Glomerular endothelial cell (primary cell): ENCODE measurements at regions not wholly inside any gene's neighbourhood (a gene's known extent, or its start where the extent isn't known, plus 50 kb on each side); places are given as distances from the start of the nearest gene placed in this dataset.
"Not testable (repeated sequence)": the region's sequence is repeated elsewhere in the genome, so short reads cannot be mapped to it uniquely, and the experiment has no call there.

Experiments used
- DNase-seq: peaks from one replicate; pipeline ENCODE4 v3.0.0-alpha.2; 2011; ENCODE audit warnings: low read depth, low spot score; ENCODE audit errors: extremely low read depth

- no peak for DNase-seq
These were observed 236.3 kb downstream of the PCDH10 start for GRCh38 chr4:133385161-133385954.

- DNase-seq: no peak
These were observed 230.8 kb downstream of the PCDH10 start for GRCh38 chr4:133379681-133380438.

- DNase-seq: no peak
These were observed 228.2 kb downstream of the PCDH10 start for GRCh38 chr4:133377286-133377685.

DNA sequence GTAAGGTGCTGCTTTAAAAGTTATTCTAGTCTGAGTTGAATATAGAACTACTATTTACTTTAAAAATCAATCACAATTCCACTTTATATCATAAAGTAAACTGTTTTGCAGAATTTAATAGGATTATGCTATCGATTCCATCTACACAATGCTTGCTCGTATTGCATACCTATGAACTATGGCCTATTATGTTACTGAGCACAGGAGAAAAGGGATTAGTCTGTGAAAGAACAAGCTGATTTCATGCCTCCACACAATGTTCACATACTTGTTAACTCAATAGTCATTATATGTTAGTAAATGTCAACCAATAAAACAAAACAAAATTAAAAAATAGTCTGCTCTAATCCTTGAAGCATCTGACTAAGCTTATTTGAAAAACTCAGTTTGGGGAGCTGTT, 223.6 kb downstream of the PCDH10 start:
- DNase-seq: no peak

DNA sequence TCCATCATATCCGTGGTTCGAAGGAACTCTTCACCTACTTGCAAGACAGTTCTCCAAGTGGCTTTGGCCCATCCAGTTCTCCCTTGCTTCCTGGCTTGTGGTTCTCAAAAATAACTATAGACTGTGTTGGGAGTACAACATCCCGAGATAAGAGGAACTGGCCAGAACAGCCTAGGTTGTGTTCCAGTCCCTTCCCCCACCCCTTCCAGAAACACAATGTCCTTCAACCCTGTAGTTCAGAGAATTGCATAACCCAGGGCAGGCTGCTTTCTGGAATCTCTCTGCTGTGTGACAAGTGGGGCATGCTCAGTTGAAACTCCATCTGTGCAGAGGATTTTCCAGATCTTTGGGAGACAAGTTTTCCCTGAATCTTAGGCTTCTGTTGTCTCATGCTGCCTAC, 206.5 kb downstream of the PCDH10 start:
- DNase-seq: no peak

- no peak for DNase-seq
These were observed 198.3 kb downstream of the PCDH10 start for GRCh38 chr4:133347409-133347808.

DNA sequence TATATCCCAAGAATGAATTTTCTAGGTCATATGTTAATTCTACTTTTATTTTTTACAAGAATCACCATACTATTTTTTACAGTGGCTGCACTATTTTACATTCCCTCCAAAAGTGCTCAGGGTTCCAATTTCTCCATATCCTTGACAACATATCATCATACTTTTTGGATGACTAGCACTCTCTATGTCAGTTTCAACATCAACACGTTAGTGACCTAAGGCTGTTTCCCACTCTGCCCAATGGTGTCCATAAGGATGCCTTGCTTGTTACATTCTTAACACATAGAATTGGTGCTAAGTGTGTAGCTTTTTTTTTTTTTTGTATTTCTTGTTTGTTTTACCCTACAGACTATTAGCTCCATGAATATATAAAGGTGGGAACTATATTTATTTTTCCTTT, 175.4 kb downstream of the PCDH10 start:
- no peak for DNase-seq

DNA sequence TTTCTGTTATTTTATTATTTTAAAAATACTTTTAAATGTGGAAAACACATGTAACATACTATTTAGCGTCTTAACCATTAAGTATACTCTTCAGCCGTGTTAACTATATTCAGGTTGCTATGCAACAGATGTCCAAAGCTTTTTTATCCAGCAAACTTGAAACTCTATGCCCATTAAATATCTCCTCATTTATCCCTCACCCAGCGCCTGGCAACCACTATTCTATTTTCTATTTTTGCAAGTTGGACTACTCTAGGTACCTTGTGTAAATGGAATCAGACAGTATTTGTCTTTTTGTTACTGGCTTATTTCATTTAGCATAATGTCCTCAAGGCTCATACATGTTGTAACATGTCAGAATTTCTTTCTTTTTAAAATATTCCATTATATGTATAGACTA, 174.6 kb downstream of the PCDH10 start:
- DNase-seq: no peak

DNA sequence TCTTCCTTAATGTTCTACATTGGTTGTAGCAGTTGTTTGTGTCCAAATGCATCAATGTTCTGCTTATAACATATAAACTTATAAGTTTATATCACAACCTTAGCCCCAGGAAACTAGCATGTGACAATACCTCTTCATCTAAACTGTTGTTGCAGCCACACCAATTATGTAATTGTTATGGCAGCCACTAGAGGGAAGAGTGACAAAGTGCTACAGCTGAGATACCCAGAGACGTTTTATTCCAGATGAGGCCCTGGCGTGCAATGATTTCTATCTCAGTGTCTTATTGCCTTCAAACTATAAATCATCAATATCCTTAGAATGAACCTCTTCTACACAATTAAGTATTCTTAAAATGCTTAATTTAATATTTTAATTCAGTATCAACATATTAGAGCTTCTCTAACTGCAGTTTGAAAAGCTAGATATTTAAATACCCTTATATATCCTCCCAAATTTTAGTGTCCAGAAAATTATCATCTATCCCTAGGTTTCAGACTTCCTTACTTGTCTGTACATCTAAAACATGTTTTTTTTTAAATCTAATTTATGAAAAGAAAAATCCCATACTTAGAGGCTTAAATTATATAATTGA, 171.6 kb downstream of the PCDH10 start:
- peak; percentile 5 for DNase-seq

DNA sequence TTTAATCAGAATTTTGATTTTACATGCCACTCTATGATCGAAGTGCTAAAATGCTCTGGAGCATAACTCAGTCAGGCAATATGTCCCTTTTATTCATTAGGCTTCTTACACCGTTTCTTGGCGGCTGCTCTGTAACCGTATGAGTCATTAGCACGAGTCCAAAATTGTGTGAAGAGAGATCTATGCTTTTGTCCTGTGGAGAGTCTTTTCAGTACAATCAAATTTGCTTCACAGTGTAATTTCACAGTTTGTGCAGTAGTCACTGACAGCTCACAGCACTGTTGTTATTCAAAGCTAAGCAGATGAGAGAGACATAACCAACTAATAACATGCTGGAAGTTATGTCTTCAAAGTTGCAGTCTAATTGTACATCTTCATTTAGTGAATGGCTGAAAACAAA, 167.8 kb downstream of the PCDH10 start:
- no peak for DNase-seq

DNA sequence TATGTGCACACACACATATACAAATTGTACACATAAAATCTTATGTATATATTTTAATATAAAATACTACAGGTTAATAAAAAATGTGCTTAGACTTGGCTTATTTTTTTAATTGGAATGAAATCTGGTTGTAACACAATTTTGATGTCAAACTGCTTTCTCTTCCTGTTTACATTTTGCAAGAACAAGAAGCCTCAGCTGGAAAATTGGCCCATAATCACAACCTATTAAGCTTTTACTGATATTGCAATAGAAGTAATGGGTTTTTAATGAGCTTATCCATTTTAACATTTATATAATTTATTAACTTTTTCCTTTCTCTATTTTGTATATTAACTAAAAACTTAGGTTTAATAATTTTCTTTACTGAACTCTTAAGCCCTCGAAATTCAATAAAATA, 165.9 kb downstream of the PCDH10 start:
- DNase-seq: no peak

DNA sequence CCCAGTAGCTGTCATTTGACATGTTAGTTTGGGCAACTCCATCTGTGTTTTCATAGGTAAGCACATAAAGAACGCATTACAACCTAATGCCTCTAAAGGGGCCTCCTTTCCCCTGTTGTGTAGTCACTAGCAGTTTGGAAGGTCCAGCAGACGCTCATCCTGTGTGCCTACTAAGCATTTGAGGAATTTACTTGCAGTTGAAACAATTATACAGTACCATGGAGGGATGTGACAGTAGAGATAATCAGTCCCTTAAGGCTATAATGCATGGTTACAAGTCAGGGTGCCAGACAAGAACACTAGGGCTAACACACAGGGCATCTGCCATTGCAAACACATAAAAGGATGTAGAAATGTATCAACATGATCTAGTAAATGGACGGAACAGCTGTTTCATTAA, 138.3 kb downstream of the PCDH10 start:
- DNase-seq: no peak

- DNase-seq: no peak
These were observed 129.5 kb downstream of the PCDH10 start for GRCh38 chr4:133278591-133278990.

DNA sequence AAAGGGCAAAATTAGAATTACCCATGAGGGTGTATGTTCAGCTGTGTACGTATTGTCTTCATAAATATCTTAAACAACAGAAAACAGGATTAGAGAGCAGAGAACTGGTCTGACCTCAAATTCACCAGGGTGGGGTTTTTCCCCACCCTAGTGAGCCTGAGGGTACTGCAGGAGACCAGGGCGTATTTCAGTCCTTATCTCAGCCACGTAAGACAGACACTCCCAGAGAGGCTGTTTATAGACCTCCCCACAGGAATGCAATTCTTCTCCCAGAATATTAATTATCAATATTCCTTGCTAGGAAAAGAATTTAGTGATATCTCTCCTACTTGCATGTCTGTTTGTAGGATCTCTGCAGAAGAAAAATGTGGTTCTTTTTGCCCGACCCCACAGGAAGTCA, 128.8 kb downstream of the PCDH10 start:
- not testable (repeated sequence) for DNase-seq

GRCh38 chr4:133275246-133275645, 126.2 kb downstream of the PCDH10 start:
- no peak for DNase-seq

- no peak for DNase-seq
These were observed 124.3 kb downstream of the PCDH10 start for GRCh38 chr4:133273401-133273800.

DNA sequence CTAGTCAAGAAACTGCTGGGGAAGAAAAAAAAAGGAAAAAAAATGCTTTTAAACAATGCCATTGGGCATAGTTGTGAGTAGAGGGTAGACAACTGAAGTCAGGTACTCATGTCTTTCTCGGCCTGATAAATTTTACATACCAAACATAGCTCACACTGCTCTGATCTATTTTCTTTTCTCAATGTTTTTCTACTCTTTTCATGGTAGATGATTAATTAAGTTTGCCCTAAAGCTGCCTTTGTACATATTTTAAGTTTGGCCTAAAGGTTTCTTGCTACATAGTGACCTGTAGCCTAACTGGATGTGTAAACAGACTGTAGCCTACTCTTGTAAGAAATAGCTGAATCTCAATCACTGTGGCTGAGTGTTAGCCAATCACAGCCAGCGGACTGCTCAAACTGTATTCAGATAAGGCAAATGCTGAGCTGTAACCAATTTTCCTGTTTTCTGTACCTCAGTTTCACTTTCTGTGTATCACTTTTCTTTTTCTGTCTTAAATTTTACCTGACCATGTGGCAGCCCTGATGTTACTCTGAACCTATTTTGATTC, 121.0 kb downstream of the PCDH10 start:
- DNase-seq: no peak

- no peak for DNase-seq
These were observed 119.1 kb downstream of the PCDH10 start for GRCh38 chr4:133268205-133268604.

- not testable (repeated sequence) for DNase-seq
These were observed 118.4 kb downstream of the PCDH10 start for GRCh38 chr4:133267506-133267905.

DNA sequence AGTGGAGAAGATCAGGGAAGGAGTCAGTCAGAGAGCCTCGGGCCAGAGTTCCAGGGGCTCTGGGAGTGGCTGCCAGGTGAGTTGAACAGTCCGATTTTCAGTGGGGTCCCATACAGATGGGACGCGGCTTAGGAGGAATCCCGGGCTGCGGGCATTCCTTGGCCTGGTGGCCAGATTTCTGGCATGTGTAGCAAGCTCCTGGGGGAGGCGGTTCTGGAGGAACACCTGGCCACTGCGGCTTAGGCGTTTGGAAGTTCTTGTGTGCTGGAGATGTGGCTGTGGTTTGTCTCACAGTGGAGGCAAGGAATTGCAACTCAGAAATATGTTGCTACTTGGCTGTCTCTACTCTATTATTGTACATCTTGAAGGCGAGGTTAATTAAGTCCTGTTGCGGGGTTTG, 117.9 kb downstream of the PCDH10 start:
- DNase-seq: not testable (repeated sequence)

- not testable (repeated sequence) for DNase-seq
These were observed 115.2 kb downstream of the PCDH10 start for GRCh38 chr4:133264251-133264650.

DNA sequence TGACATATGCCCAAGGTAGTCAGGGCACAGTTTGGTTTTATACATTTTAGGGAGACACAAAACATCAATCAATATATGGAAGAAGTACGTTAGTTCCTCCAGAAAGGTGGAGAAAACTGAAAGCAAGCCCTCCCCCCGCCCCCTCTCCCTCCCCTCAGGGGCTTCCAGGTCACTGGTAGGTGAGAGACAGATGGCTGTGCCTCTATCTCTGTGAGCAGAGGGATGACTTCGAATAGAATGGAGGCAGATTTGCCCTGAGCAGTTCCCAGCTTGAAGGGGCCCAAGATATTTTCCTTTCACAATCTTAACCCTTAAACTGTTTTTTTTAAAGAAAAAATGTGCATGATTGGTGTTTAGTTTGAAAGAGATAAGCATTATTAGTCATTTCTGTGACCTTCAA, 114.0 kb downstream of the PCDH10 start:
- no peak for DNase-seq
